ENCODE measurements at regions not wholly inside any gene's neighbourhood (a gene's known extent, or its start where the extent isn't known, plus 50 kb on each side); places are given as distances from the start of the nearest gene placed in this dataset.
A peak's percentile ranks its signal among the peaks of the same experiment; 100 is the strongest.

DNA sequence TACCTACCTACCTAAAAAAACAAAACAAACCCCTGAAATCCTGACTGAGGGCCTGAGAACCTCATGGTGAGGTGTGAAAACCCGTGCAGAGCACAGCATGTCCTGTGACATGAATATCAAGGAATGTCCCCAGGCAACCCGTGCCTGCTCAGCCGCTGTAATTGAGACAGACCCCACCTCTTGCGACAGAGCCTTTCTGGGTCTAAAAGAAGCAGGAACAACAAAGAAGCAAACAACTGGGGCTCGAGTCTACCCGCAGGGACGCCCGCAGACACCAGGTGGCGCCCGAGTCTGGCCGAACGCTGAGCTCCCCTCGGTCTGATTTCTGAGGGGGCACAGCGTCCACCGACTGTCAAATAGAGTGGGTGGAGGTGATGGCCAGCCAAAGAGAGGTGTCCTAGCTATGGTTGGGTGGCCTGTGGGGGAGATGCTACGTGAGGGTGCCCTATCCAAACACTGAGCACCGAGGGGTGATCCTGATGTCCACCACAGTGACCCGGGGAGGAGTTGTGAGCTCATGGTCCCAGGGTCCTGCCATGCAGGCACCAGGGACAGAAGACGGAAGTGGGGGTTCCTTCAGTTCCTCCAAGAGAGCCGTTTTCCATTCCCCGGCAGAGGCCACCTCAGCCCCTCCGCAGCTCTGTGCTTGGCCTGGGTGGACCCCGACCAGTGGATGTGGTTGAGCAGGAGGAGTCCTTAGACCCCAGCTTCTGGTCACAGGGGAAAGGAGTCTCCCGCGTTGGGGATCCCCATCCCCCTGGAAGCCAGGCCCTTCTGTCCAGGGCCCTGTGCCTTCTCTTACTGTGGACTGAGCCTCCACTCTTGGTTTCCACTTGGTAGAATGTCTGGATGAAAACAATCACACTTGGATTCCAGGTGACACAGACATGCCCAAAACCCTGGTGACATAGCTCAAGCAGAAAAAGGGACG, 268.2 kb downstream of the CDC5L start:
- no peak for DNase-seq
- TF ChIP-seq CTCF (IDR thresholded peaks at IDR 0.05) (peak; percentile 65 to 94 (median 88)), POLR2A (IDR thresholded peaks at IDR 0.05) (no peak)
- peaks cover 0 to 3% (median 0%) of the 10 kb centered on the region in 3 donors for H3K9me3 ChIP-seq
- WGBS, 2 donors = 8 to 67% methylated on average over 11 to 15 of the region's 26 CpGs
- no peak overlapping the region for H3K27ac ChIP-seq
- intact Hi-C loops (cut with DNase I) = loop anchor here (10.0 kb wide), 1 partner anchor 1059 kb away; no protein-coding TSS in a partner anchor
- peaks cover 0 to 3% (median 0%) of the 10 kb centered on the region in 4 donors for H3K27me3 ChIP-seq
- H3K36me3 ChIP-seq = no peaks in the 10 kb centered on the region
- H3K4me1 ChIP-seq = peaks cover 0 to 22% (median 0%) of the 10 kb centered on the region in 3 donors
- no peak overlapping the region for H3K4me3 ChIP-seq

GRCh38 chr6:44656691-44657090, 269.2 kb downstream of the CDC5L start:
- no peaks in the 10 kb centered on the region for H3K36me3 ChIP-seq
- H3K9me3 ChIP-seq = peaks cover 0 to 3% (median 0%) of the 10 kb centered on the region in 3 donors
- intact Hi-C loops (cut with DNase I) = loop anchor here (10.0 kb wide), 1 partner anchor 1058 kb away; no protein-coding TSS in a partner anchor
- H3K4me3 ChIP-seq = no peak overlapping the region
- 81 to 86% methylated on average over 6 of the region's 6 CpGs for WGBS, 2 donors
- peaks cover 0 to 29% (median 0%) of the 10 kb centered on the region in 3 donors for H3K4me1 ChIP-seq
- no peak overlapping the region for H3K27ac ChIP-seq
- DNase-seq = no peak
- peaks cover 0 to 3% (median 0%) of the 10 kb centered on the region in 4 donors for H3K27me3 ChIP-seq
- TF ChIP-seq CTCF (IDR thresholded peaks at IDR 0.05) (no peak), POLR2A (IDR thresholded peaks at IDR 0.05) (no peak)

DNA sequence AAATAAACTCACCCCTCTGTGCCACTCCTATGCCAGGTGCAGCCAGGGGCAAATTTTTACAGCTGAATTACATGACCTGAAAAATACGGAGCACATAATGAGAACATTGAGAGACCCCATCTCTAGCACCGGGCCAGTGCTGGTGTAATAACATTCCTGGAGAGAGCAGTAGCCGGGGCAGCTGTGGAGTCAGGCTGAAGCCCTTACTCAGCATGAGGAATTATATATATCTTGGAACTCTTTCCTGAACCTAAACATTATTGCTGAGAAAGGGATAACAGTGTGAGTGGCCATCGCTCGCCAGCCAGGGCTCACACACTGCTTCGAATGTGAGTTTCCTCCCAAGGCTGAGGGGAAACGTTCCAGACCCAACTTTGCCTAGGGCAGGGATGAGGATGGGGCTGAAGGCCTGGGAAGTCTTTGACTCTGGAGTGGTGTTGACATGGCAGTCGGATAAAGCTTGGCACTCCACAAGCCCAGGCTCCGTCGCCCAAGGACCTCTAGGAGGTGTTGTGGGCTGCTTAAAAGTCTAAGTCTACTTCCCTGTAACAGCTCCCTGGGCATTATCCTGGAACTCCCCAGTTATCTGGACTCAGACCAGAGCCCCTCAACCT, 269.8 kb downstream of the CDC5L start:
- H3K4me3 ChIP-seq = no peak overlapping the region
- no peak overlapping the region for H3K27ac ChIP-seq
- peaks cover 0 to 3% (median 0%) of the 10 kb centered on the region in 4 donors for H3K27me3 ChIP-seq
- peaks cover 0 to 33% (median 0%) of the 10 kb centered on the region in 3 donors for H3K4me1 ChIP-seq
- intact Hi-C loops (cut with DNase I) = loop anchor here (10.0 kb wide), 1 partner anchor 1057 kb away; no protein-coding TSS in a partner anchor
- no peak for DNase-seq
- TF ChIP-seq POLR2A (IDR thresholded peaks at IDR 0.05) (no peak), CTCF (IDR thresholded peaks at IDR 0.05) (no peak)
- peaks cover 0 to 3% (median 0%) of the 10 kb centered on the region in 3 donors for H3K9me3 ChIP-seq
- H3K36me3 ChIP-seq = no peaks in the 10 kb centered on the region
- WGBS, 2 donors = 86 to 87% methylated on average over 10 of the region's 10 CpGs

DNA sequence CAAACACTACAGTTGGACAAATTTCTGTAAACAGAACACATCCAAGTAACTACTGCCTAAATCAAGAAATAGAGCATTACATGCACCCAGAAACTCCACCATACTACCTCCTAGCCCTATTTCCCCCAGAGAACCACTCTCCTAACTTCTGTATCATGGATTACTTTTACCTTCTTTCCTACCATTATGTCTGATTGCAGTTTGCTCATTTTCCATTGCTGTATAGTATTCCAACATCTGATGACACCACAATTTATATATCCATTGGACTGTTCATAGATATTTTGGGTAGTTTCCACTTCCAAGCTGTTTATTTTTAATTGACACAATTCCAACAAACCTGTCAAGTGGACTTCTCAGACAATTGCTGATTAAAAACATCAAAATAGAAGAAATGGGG, 271.1 kb downstream of the CDC5L start:
- H3K27ac ChIP-seq = no peak overlapping the region
- peaks cover 0 to 3% (median 0%) of the 10 kb centered on the region in 3 donors for H3K9me3 ChIP-seq
- DNase-seq = no peak
- TF ChIP-seq POLR2A (IDR thresholded peaks at IDR 0.05) (no peak), CTCF (IDR thresholded peaks at IDR 0.05) (no peak)
- no peak overlapping the region for H3K4me3 ChIP-seq
- peaks cover 0 to 37% (median 0%) of the 10 kb centered on the region in 3 donors for H3K4me1 ChIP-seq
- intact Hi-C loops (cut with DNase I) = loop anchor here (10.0 kb wide), 1 partner anchor 1056 kb away; no protein-coding TSS in a partner anchor
- no peaks in the 10 kb centered on the region for H3K36me3 ChIP-seq
- no peaks in the 10 kb centered on the region for H3K27me3 ChIP-seq
